Gastroesophageal sphincter (tissue), 4 donors: ENCODE measurements at regions not wholly inside any gene's neighbourhood (a gene's known extent, or its start where the extent isn't known, plus 50 kb on each side); places are given as distances from the start of the nearest gene placed in this dataset.

ENCODE experiments used
- ATAC-seq: fragments of 150-250 bp; one replicate; pipeline ENCODE4 v1.9.1; 2016; ENCODE audit warnings: mild to moderate bottlenecking, moderate library complexity
- H3K27ac ChIP-seq, 4 donors: fragments of 200-600 bp; sonication (generic) in 3 of 4; 1 replicate in 3 of 4; 2 replicates in 1 of 4; pipeline ENCODE4 v1.5.1; 2016 to 2019
- H3K27me3 ChIP-seq: fragments of 200-600 bp; sonication (generic); one replicate; pipeline ENCODE4 v1.5.1; 2019
- H3K36me3 ChIP-seq, 2 donors: fragments of 200-600 bp; sonication (generic); one replicate each; pipeline ENCODE4 v1.5.1; 2019; ENCODE audit warnings: control low read depth in 1 of 2
- H3K4me1 ChIP-seq, 3 donors: fragments of 200-600 bp; sonication (generic); 1 replicate in 2 of 3; 2 replicates in 1 of 3; pipeline ENCODE4 v1.5.1; 2016 to 2019; ENCODE audit warnings: control low read depth in 2 of 3
- H3K4me3 ChIP-seq, 2 donors: fragments of 200-600 bp; sonication (generic); one replicate each; pipeline ENCODE4 v1.5.1; 2019; ENCODE audit warnings: mild to moderate bottlenecking in 1 of 2, moderate library complexity in 1 of 2
- H3K9me3 ChIP-seq, 3 donors: fragments of 200-600 bp; sonication (generic); one replicate each; pipeline ENCODE4 v1.5.1; 2017 to 2019; ENCODE audit warnings: control low read depth in 2 of 3
- EP300 ChIP-seq: sonication (generic); formaldehyde crosslinking; IDR thresholded peaks from one replicate; pipeline ENCODE4 v1.6.1; 2017; ENCODE audit warnings: antibody characterized with exemption, mild to moderate bottlenecking
- POLR2A ChIP-seq, 2 donors: fragments of 450-650 bp; IDR thresholded peaks; one replicate each; pipeline ENCODE4 v1.6.1; 2017; ENCODE audit warnings: antibody characterized with exemption in 2 of 2, mild to moderate bottlenecking in 2 of 2, moderate library complexity in 1 of 2
- POLR2AphosphoS5 ChIP-seq: sonication (generic); formaldehyde crosslinking; IDR thresholded peaks from one replicate; pipeline ENCODE4 v1.6.1; 2017; ENCODE audit warnings: antibody characterized with exemption
- WGBS, 2 donors: methylation state at CpG; one replicate each; pipeline ENCODE4 v1.1.5; 2018; ENCODE audit warnings: low coverage in 1 of 2; 5-methylcytosine and 5-hydroxymethylcytosine counted together
- TF ChIP-seq, protein P1 (sequence below), 4 experiments: fragments of 200-600 bp in 2 of 4; fragments of 450-650 bp in 2 of 4; sonication (generic) in 1 of 4; IDR thresholded peaks; one replicate each; pipeline ENCODE4 v1.5.1; 2017 to 2019; ENCODE audit warnings: antibody characterized with exemption in 4 of 4, mild to moderate bottlenecking in 2 of 4, moderate library complexity in 2 of 4

DNA sequence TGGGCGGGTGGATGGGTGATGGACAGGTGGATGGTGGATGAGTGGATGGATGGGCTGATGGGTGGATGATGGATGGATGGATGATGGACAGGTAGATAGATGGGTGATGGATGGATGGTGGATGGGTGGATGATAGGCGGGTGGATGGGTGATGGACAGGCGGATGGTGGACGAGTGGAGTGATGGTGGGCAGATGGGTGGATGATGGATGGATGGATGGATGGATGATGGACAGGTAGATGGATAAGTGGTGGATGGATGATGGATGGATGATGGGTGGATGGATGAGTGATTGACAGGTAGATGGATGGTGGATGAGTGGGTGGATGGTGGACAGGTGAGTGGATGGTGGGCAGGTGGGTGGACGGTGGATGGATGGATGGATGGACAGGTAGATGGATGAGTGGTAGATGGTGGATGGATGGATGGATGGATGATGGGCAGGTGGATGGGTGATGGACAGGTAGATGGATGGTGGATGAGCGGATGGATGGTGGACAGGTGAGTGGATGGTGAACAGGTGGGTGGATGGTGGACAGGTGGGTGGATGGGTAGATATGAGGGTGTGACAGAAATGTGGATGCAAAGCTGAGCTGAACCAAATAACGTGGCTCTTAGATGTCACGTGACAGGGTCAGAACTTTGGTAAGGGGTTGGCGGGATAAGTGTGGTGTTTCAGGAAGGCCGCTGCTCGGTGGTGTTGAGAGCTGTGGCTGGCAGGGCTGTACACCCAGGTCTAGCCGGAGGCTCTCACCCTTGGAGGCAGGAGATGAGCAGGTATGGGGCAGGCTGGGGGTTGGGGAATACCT, 234.3 kb upstream of the CIBAR2 start:
- no peak for TF ChIP-seq POLR2AphosphoS5
- TF ChIP-seq, protein P1, sequence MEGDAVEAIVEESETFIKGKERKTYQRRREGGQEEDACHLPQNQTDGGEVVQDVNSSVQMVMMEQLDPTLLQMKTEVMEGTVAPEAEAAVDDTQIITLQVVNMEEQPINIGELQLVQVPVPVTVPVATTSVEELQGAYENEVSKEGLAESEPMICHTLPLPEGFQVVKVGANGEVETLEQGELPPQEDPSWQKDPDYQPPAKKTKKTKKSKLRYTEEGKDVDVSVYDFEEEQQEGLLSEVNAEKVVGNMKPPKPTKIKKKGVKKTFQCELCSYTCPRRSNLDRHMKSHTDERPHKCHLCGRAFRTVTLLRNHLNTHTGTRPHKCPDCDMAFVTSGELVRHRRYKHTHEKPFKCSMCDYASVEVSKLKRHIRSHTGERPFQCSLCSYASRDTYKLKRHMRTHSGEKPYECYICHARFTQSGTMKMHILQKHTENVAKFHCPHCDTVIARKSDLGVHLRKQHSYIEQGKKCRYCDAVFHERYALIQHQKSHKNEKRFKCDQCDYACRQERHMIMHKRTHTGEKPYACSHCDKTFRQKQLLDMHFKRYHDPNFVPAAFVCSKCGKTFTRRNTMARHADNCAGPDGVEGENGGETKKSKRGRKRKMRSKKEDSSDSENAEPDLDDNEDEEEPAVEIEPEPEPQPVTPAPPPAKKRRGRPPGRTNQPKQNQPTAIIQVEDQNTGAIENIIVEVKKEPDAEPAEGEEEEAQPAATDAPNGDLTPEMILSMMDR (IDR thresholded peaks at IDR 0.05), result no peak
- TF ChIP-seq POLR2A (IDR thresholded peaks at IDR 0.05), result no peak
- TF ChIP-seq EP300, result no peak
- Histone ChIP-seq H3K27ac (no peak overlapping the region), H3K4me3 (no peak overlapping the region), H3K4me1 (peaks cover 0 to 30% (median 8%) of the 10 kb centered on the region in 3 donors), H3K36me3 (no peaks in the 10 kb centered on the region), H3K9me3 (no peaks in the 10 kb centered on the region), H3K27me3 (no peaks in the 10 kb centered on the region)
- ATAC-seq, result no peak
- WGBS, 2 donors, result 89 to 90% methylated on average over 8 to 11 of the region's 12 CpGs

DNA sequence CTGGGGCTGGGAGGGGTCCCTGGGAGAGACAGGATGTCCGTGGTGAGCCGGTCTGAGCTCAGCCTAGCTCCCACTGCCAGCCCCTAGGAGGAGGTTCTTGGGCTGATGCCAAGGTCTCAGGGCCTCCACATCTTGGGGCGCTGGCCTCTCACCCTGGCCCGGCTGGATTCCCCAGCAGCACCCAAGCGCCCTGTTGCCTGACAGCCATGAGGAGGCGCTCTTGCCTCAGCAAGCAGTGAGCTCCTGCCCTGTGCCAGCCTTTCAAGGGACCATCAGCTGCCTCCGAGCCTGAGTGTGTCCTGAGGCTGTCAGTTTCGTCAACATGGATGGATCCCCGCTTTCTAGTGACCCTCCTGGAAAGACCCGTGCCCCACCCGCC, 234.9 kb upstream of the CIBAR2 start:
- Histone ChIP-seq H3K27ac (no peak overlapping the region), H3K4me1 (peaks cover 0 to 32% (median 8%) of the 10 kb centered on the region in 3 donors), H3K36me3 (no peaks in the 10 kb centered on the region), H3K27me3 (no peaks in the 10 kb centered on the region), H3K4me3 (no peak overlapping the region), H3K9me3 (no peaks in the 10 kb centered on the region)
- ATAC-seq, result no peak
- TF ChIP-seq POLR2AphosphoS5 (no peak), EP300 (no peak), POLR2A (IDR thresholded peaks at IDR 0.05) (no peak)
- TF ChIP-seq, protein P1 (IDR thresholded peaks at IDR 0.05), result peak in 3 of 4 experiments; percentile 10 to 41 (median 12)
- 86% methylated on average over 2 of the region's 11 CpGs; no CpG with 5 or more reads in 1 of the 2 donors for WGBS, 2 donors

DNA sequence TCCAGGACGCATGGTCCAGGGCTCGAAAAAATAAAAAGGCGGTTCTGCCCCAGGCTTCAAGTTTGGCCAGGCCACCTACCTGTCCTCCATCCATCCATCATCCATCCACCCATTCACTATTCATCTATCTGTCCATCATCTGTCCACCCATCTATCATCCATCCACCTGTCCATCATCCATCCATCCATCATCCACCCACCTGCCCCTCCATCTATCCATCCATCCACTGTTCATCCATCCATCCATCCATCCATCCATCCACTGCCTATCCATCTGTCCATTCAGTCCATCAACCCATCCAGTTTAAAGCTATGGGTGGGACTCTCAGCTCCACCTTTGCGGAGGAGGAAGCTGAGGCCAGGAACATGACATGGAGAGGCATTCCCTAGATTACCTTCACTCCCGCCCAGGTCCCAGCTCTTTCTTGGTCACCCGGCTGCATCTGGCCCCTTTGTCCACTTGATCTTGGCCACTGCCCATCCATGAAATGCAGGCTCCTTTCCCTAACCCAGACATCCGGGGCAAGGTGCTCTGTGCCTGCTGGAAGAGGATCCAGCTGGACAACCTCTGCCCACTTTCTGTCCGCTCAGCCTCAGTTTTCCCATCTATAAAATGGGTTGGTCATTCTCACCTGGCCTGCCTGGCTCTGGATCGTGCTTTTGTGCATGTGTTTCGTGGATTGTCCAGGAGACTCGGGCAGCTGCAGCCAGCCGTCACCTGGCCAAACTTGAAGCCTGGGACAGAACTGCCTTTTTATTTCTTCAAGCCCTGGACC, 236.0 kb upstream of the CIBAR2 start:
- no peak for ATAC-seq
- WGBS, 2 donors, result 98 to 100% methylated on average over 4 to 9 of the region's 12 CpGs
- Histone ChIP-seq H3K36me3 (no peaks in the 10 kb centered on the region), H3K27me3 (no peaks in the 10 kb centered on the region), H3K9me3 (no peaks in the 10 kb centered on the region), H3K4me3 (no peak overlapping the region), H3K4me1 (peaks cover 0 to 31% (median 8%) of the 10 kb centered on the region in 3 donors), H3K27ac (no peak overlapping the region)
- TF ChIP-seq, protein P1 (IDR thresholded peaks at IDR 0.05), result no peak
- no peak for TF ChIP-seq POLR2AphosphoS5
- no peak for TF ChIP-seq POLR2A (IDR thresholded peaks at IDR 0.05)
- TF ChIP-seq EP300, result no peak

DNA sequence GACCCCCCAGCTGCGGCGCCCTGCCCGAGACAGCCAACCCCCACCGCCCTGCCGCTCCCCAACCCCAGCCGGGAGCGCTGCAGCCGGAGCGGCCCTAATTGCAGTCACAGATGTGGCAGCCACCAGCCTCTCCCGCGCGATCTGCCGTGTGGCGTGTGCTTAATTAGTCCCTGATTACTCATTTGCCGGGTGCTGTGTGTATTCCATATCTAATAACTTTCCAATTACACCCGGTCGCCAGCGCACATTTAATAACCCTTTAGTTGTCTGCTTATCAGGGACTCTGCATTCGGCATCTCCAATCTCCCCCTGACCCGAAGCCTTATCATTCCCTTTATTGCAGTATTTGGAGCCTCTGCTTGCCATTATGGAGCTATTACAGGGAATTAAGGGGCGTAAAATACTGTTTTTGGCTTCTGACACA, 236.7 kb upstream of the CIBAR2 start:
- TF ChIP-seq, protein P1 (IDR thresholded peaks at IDR 0.05), result no peak
- no peak for TF ChIP-seq POLR2AphosphoS5
- no peak for TF ChIP-seq POLR2A (IDR thresholded peaks at IDR 0.05)
- no peak for TF ChIP-seq EP300
- Histone ChIP-seq H3K27me3 (no peaks in the 10 kb centered on the region), H3K9me3 (no peaks in the 10 kb centered on the region), H3K36me3 (no peaks in the 10 kb centered on the region), H3K27ac (no peak overlapping the region), H3K4me3 (no peak overlapping the region), H3K4me1 (peaks cover 0 to 31% (median 8%) of the 10 kb centered on the region in 3 donors)
- ATAC-seq, result no peak
- 82% methylated on average over 6 to 10 of the region's 21 CpGs for WGBS, 2 donors
